Activated T-helper 2 cell treated with anti-CD3 and anti-CD28 coated beads, Interferon-gamma antibody, Interleukin-2, Interleukin-4, amounts not matched to agents 10 μg/mL and 5 μg/mL and 100 μg/mL, durations not matched to agents 14 hours and 24 hours and 36 hours (primary cell): ENCODE measurements at regions not wholly inside any gene's neighbourhood (a gene's known extent, or its start where the extent isn't known, plus 50 kb on each side); places are given as distances from the start of the nearest gene placed in this dataset.

ENCODE experiments used
- DNase-seq: peaks from one replicate; pipeline ENCODE4 v3.0.0; 2021; ENCODE audit warnings: low spot score
- H3K27ac Mint-ChIP-seq: one replicate; pipeline ENCODE4 v1.8.0; 2021; ENCODE audit warnings: mixed read lengths
- H3K27me3 Mint-ChIP-seq: one replicate; pipeline ENCODE4 v1.8.0; 2021; ENCODE audit warnings: low read depth, mixed read lengths
- H3K36me3 Mint-ChIP-seq: one replicate; pipeline ENCODE4 v1.8.0; 2021; ENCODE audit warnings: low read depth, mixed read lengths
- H3K4me1 Mint-ChIP-seq: one replicate; pipeline ENCODE4 v1.8.0; 2021; ENCODE audit warnings: low read depth, mixed read lengths
- H3K4me3 Mint-ChIP-seq: one replicate; pipeline ENCODE4 v1.8.0; 2021; ENCODE audit warnings: low read depth, mild to moderate bottlenecking, moderate library complexity, mixed read lengths
- H3K9me3 Mint-ChIP-seq: one replicate; pipeline ENCODE4 v1.8.0; 2021; ENCODE audit warnings: mixed read lengths
- intact Hi-C: fragments of 100-400 bp; cut with micrococcal nuclease; formaldehyde crosslinking; loops from one replicate; pipeline ENCODE4 v1.15.1; 2023

DNA sequence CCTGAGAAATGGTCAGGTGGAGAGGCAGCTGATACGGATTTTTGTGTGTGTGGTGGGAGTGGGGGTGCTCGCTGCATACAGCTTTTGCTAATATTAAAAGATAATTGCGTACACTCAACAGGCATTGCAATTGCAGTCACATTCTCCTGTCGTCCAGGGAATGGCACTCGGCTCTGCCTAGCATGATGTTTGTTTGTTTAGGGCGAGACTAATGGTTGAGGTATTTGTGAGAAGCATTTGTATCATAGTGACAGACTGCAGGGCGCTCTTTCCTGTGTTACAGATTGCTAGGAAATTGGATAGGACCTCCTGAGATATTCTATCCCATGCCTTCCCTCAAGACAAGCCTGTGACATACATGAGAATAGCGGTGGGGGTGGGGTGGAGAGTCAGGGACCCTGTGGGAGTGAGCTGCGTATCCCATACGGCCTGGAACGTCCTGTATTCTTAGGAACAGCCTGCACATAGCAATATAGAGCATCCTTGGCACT lies 207.4 kb downstream of the SOX4 start:
- Mint-ChIP-seq H3K36me3 (no peaks in the 10 kb centered on the region), H3K4me3 (no peak overlapping the region), H3K27me3 (no peaks in the 10 kb centered on the region), H3K9me3 (peaks cover 4% of the 10 kb centered on the region), H3K4me1 (no peaks in the 10 kb centered on the region), H3K27ac (no peak overlapping the region)
- intact Hi-C loops = no loop called here
- no peak for DNase-seq

- H3K4me3 Mint-ChIP-seq = no peak overlapping the region
- no peaks in the 10 kb centered on the region for H3K4me1 Mint-ChIP-seq
- no peak overlapping the region for H3K27ac Mint-ChIP-seq
- H3K36me3 Mint-ChIP-seq = no peaks in the 10 kb centered on the region
- H3K9me3 Mint-ChIP-seq = peaks cover 4% of the 10 kb centered on the region
- no peaks in the 10 kb centered on the region for H3K27me3 Mint-ChIP-seq
- intact Hi-C loops = no loop called here
- no peak for DNase-seq
These were observed 208.1 kb downstream of the SOX4 start for GRCh38 chr6:21801446-21802174.

GRCh38 chr6:21802175-21802822 lies 208.7 kb downstream of the SOX4 start:
- no peak for DNase-seq
- Mint-ChIP-seq H3K36me3 (no peaks in the 10 kb centered on the region), H3K27me3 (no peaks in the 10 kb centered on the region), H3K4me1 (no peaks in the 10 kb centered on the region), H3K9me3 (peaks cover 4% of the 10 kb centered on the region), H3K4me3 (no peak overlapping the region), H3K27ac (no peak overlapping the region)
- intact Hi-C loops = no loop called here

- Mint-ChIP-seq H3K27ac (no peak overlapping the region), H3K9me3 (no peaks in the 10 kb centered on the region), H3K27me3 (no peaks in the 10 kb centered on the region), H3K4me1 (peaks cover 2% of the 10 kb centered on the region), H3K36me3 (no peaks in the 10 kb centered on the region), H3K4me3 (no peak overlapping the region)
- intact Hi-C loops = no loop called here
- DNase-seq = no peak
These were observed 211.5 kb downstream of the SOX4 start for GRCh38 chr6:21804941-21805610.

DNA sequence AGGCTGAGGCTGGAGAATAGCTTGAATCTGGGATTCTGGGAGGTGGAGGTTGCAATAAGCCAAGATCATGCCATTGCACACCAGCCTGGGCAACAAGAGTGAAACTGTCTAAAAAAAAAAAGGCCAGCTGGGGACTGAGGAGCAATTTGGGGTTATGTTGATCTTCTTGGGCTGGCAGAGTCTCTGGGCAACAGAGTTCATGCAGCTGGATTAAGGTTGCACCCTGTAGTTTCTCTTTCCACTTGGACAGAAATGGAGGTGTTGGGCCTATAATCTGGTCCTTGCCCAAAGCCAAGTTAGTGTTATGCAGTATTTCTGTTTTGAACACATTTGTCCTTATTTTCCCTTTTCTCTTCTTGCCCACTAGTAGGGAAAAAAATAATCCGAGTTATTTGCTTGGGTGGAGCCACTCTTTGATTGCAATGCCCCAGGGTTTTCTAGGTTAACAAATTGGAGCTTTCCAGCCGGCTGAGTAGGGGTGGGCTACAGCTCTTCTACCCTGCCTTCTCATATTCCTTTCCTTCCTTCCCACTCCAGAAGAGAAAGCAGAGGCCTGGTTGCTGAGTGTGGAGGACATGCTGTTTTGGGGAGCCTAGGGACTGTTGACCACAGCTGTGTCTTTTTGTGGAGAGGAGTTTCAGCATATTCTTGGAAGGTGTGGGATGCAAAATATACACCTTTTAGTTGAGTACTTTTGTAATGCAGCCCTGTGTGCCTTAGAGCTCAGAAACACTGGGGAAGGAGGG lies 213.9 kb downstream of the SOX4 start:
- intact Hi-C loops = no loop called here
- Mint-ChIP-seq H3K36me3 (no peaks in the 10 kb centered on the region), H3K9me3 (no peaks in the 10 kb centered on the region), H3K4me3 (no peak overlapping the region), H3K4me1 (peaks cover 5% of the 10 kb centered on the region), H3K27me3 (no peaks in the 10 kb centered on the region), H3K27ac (no peak overlapping the region)
- no peak for DNase-seq

- Mint-ChIP-seq H3K9me3 (no peaks in the 10 kb centered on the region), H3K27ac (no peak overlapping the region), H3K4me1 (peaks cover 5% of the 10 kb centered on the region), H3K4me3 (no peak overlapping the region), H3K36me3 (no peaks in the 10 kb centered on the region), H3K27me3 (no peaks in the 10 kb centered on the region)
- intact Hi-C loops = no loop called here
- no peak for DNase-seq
These were observed 214.5 kb downstream of the SOX4 start for GRCh38 chr6:21808045-21808470.

- no peaks in the 10 kb centered on the region for H3K36me3 Mint-ChIP-seq
- H3K9me3 Mint-ChIP-seq = no peaks in the 10 kb centered on the region
- no peak overlapping the region for H3K4me3 Mint-ChIP-seq
- H3K27ac Mint-ChIP-seq = no peak overlapping the region
- no peak for DNase-seq
- H3K27me3 Mint-ChIP-seq = no peaks in the 10 kb centered on the region
- intact Hi-C loops = no loop called here
- H3K4me1 Mint-ChIP-seq = peaks cover 5% of the 10 kb centered on the region
These were observed 215.1 kb downstream of the SOX4 start for GRCh38 chr6:21808551-21809242.

GRCh38 chr6:21811484-21811883 lies 217.9 kb downstream of the SOX4 start:
- no peak overlapping the region for H3K27ac Mint-ChIP-seq
- no peak for DNase-seq
- no peaks in the 10 kb centered on the region for H3K36me3 Mint-ChIP-seq
- H3K4me3 Mint-ChIP-seq = no peak overlapping the region
- intact Hi-C loops = no loop called here
- H3K9me3 Mint-ChIP-seq = no peaks in the 10 kb centered on the region
- H3K27me3 Mint-ChIP-seq = no peaks in the 10 kb centered on the region
- peaks cover 9% of the 10 kb centered on the region for H3K4me1 Mint-ChIP-seq

- Mint-ChIP-seq H3K4me3 (no peak overlapping the region), H3K27me3 (no peaks in the 10 kb centered on the region), H3K27ac (no peak overlapping the region), H3K9me3 (no peaks in the 10 kb centered on the region), H3K4me1 (peaks cover 3% of the 10 kb centered on the region), H3K36me3 (no peaks in the 10 kb centered on the region)
- DNase-seq = no peak
- intact Hi-C loops = no loop called here
These were observed 222.7 kb downstream of the SOX4 start for GRCh38 chr6:21816231-21816630.

DNA sequence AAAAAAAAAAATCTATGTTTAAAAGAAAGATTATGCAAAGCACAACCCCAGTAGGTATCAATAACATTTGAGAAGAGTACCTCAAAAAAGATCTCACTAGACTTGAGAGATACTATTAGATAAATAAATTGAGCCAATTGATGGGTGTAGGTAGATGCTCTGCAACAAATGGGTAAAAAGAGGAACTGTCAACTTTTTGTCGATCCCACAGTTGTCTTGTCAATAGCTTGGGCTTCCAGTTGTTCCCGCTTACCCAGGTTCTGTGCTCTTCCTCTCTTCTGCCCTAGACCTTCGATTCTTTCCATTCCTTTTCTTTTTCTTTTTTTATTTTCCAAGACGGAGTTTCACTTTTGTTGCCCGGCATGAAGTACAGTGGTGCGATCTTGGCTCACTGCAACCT lies 226.9 kb downstream of the SOX4 start:
- H3K36me3 Mint-ChIP-seq = no peaks in the 10 kb centered on the region
- intact Hi-C loops = no loop called here
- H3K27ac Mint-ChIP-seq = no peak overlapping the region
- peaks cover 4% of the 10 kb centered on the region for H3K4me1 Mint-ChIP-seq
- H3K9me3 Mint-ChIP-seq = no peaks in the 10 kb centered on the region
- no peak overlapping the region for H3K4me3 Mint-ChIP-seq
- no peaks in the 10 kb centered on the region for H3K27me3 Mint-ChIP-seq
- no peak for DNase-seq

- intact Hi-C loops = no loop called here
- DNase-seq = no peak
- no peaks in the 10 kb centered on the region for H3K9me3 Mint-ChIP-seq
- no peaks in the 10 kb centered on the region for H3K27me3 Mint-ChIP-seq
- H3K27ac Mint-ChIP-seq = no peak overlapping the region
- peaks cover 11% of the 10 kb centered on the region for H3K4me1 Mint-ChIP-seq
- H3K36me3 Mint-ChIP-seq = no peaks in the 10 kb centered on the region
- H3K4me3 Mint-ChIP-seq = no peak overlapping the region
These were observed 229.8 kb downstream of the SOX4 start for GRCh38 chr6:21823371-21823770.

GRCh38 chr6:21824431-21825177 lies 231.1 kb downstream of the SOX4 start:
- H3K36me3 Mint-ChIP-seq = no peaks in the 10 kb centered on the region
- no peak for DNase-seq
- H3K27ac Mint-ChIP-seq = no peak overlapping the region
- intact Hi-C loops = loop anchor here (5.0 kb wide), 1 partner anchor 103 kb away; no protein-coding TSS in a partner anchor
- no peaks in the 10 kb centered on the region for H3K9me3 Mint-ChIP-seq
- peaks cover 18% of the 10 kb centered on the region for H3K4me1 Mint-ChIP-seq
- no peak overlapping the region for H3K4me3 Mint-ChIP-seq
- H3K27me3 Mint-ChIP-seq = no peaks in the 10 kb centered on the region
